ENCODE measurements at regions not wholly inside any gene's neighbourhood (a gene's known extent, or its start where the extent isn't known, plus 50 kb on each side); places are given as distances from the start of the nearest gene placed in this dataset.

- TF ChIP-seq, protein P1, sequence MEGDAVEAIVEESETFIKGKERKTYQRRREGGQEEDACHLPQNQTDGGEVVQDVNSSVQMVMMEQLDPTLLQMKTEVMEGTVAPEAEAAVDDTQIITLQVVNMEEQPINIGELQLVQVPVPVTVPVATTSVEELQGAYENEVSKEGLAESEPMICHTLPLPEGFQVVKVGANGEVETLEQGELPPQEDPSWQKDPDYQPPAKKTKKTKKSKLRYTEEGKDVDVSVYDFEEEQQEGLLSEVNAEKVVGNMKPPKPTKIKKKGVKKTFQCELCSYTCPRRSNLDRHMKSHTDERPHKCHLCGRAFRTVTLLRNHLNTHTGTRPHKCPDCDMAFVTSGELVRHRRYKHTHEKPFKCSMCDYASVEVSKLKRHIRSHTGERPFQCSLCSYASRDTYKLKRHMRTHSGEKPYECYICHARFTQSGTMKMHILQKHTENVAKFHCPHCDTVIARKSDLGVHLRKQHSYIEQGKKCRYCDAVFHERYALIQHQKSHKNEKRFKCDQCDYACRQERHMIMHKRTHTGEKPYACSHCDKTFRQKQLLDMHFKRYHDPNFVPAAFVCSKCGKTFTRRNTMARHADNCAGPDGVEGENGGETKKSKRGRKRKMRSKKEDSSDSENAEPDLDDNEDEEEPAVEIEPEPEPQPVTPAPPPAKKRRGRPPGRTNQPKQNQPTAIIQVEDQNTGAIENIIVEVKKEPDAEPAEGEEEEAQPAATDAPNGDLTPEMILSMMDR (IDR thresholded peaks at IDR 0.05; ENCODE audit: extremely low read depth in 1 of 2, insufficient read depth in 1 of 2, low read depth in 1 of 2, low read length in 2 of 2), result no peak
- TF ChIP-seq POLR2AphosphoS5 (IDR thresholded peaks at IDR 0.05; ENCODE audit: insufficient read depth, low read depth, low read length) (no peak), POLR2A (IDR thresholded peaks at IDR 0.05; ENCODE audit: low read depth, low read length) (no peak), EZH2 (IDR thresholded peaks at IDR 0.05; ENCODE audit: borderline replicate concordance, low read depth, low read length, severe bottlenecking) (no peak), JUN (IDR thresholded peaks at IDR 0.05; ENCODE audit: borderline replicate concordance, insufficient read depth, insufficient read length, low read depth) (no peak), GATA2 (IDR thresholded peaks at IDR 0.05; ENCODE audit: insufficient read depth, insufficient read length, low read depth, low read length) (no peak), FOS (IDR thresholded peaks at IDR 0.05; ENCODE audit: borderline replicate concordance, insufficient read depth, low read length) (no peak), MYC (IDR thresholded peaks at IDR 0.05; ENCODE audit: low read depth, low read length) (no peak), MAX (IDR thresholded peaks at IDR 0.05; ENCODE audit: insufficient read depth, insufficient read length) (no peak)
These were observed 122.9 kb upstream of the DDX18 start for GRCh38 chr2:117691595-117691994.
